ENCODE measurements at regions not wholly inside any gene's neighbourhood (a gene's known extent, or its start where the extent isn't known, plus 50 kb on each side); places are given as distances from the start of the nearest gene placed in this dataset.
A peak's percentile ranks its signal among the peaks of the same experiment; 100 is the strongest.

DNA sequence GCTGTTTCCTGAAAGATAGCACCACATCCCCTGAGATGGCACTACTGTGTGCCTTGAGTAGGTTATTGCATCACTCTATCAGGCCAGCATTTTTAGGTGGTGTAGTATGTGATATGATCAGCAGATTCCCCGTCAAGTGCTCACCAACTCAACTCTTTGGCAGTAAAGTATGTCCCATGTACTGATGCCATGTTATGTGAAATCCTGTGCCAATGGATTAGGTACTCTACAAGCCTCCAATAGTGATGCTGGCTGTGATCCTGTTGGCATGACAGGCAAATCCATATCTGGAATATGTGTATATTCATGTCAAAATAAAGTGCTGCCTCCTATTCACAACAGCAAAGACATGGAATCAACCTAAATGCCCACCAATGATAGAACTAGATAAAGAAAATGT, 137.2 kb upstream of the CAMK1G start:
- H4K20me1 ChIP-seq (ENCODE audit: insufficient read depth) = no peaks in the 10 kb centered on the region
- no peaks in the 10 kb centered on the region for H3F3A ChIP-seq (ENCODE audit: insufficient read depth, low read length, poor library complexity, severe bottlenecking)
- H3K4me3 ChIP-seq (ENCODE audit: low read length) = no peak overlapping the region
- no peak overlapping the region for H3K27ac ChIP-seq (ENCODE audit: low read length)
- no peak for TF ChIP-seq TAF1 (IDR thresholded peaks at IDR 0.05; ENCODE audit: low read depth)
- TF ChIP-seq SMC3 (conservative IDR thresholded peaks at IDR 0.05; ENCODE audit: poor library complexity) = no peak
- no peak for TF ChIP-seq POLR2AphosphoS5 (IDR thresholded peaks at IDR 0.05)
- TF ChIP-seq, protein P1, sequence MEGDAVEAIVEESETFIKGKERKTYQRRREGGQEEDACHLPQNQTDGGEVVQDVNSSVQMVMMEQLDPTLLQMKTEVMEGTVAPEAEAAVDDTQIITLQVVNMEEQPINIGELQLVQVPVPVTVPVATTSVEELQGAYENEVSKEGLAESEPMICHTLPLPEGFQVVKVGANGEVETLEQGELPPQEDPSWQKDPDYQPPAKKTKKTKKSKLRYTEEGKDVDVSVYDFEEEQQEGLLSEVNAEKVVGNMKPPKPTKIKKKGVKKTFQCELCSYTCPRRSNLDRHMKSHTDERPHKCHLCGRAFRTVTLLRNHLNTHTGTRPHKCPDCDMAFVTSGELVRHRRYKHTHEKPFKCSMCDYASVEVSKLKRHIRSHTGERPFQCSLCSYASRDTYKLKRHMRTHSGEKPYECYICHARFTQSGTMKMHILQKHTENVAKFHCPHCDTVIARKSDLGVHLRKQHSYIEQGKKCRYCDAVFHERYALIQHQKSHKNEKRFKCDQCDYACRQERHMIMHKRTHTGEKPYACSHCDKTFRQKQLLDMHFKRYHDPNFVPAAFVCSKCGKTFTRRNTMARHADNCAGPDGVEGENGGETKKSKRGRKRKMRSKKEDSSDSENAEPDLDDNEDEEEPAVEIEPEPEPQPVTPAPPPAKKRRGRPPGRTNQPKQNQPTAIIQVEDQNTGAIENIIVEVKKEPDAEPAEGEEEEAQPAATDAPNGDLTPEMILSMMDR (IDR thresholded peaks at IDR 0.05; ENCODE audit: poor library complexity, severe bottlenecking) = no peak
- no peak for TF ChIP-seq RAD21 (conservative IDR thresholded peaks at IDR 0.05)
- TF ChIP-seq, protein P2, sequence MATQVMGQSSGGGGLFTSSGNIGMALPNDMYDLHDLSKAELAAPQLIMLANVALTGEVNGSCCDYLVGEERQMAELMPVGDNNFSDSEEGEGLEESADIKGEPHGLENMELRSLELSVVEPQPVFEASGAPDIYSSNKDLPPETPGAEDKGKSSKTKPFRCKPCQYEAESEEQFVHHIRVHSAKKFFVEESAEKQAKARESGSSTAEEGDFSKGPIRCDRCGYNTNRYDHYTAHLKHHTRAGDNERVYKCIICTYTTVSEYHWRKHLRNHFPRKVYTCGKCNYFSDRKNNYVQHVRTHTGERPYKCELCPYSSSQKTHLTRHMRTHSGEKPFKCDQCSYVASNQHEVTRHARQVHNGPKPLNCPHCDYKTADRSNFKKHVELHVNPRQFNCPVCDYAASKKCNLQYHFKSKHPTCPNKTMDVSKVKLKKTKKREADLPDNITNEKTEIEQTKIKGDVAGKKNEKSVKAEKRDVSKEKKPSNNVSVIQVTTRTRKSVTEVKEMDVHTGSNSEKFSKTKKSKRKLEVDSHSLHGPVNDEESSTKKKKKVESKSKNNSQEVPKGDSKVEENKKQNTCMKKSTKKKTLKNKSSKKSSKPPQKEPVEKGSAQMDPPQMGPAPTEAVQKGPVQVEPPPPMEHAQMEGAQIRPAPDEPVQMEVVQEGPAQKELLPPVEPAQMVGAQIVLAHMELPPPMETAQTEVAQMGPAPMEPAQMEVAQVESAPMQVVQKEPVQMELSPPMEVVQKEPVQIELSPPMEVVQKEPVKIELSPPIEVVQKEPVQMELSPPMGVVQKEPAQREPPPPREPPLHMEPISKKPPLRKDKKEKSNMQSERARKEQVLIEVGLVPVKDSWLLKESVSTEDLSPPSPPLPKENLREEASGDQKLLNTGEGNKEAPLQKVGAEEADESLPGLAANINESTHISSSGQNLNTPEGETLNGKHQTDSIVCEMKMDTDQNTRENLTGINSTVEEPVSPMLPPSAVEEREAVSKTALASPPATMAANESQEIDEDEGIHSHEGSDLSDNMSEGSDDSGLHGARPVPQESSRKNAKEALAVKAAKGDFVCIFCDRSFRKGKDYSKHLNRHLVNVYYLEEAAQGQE (IDR thresholded peaks at IDR 0.05; ENCODE audit: borderline replicate concordance) = no peak
- H3K9me2 ChIP-seq (ENCODE audit: insufficient read depth, low read length) = no peaks in the 10 kb centered on the region
- no peak overlapping the region for H3K9ac ChIP-seq (ENCODE audit: low read length)
- H3K27me3 ChIP-seq (ENCODE audit: insufficient read depth, low read depth, low read length) = no peaks in the 10 kb centered on the region
- no peak overlapping the region for H2AFZ ChIP-seq (ENCODE audit: low read depth, low read length)
- no peak overlapping the region for H3K4me2 ChIP-seq (ENCODE audit: low read length)
- no peaks in the 10 kb centered on the region for H3K9me3 ChIP-seq (ENCODE audit: low read length)
- H3K79me2 ChIP-seq (replicated peaks; ENCODE audit: insufficient read depth, low read length) = no peaks in the 10 kb centered on the region
- H3K36me3 ChIP-seq (ENCODE audit: insufficient read depth, low read length) = no peaks in the 10 kb centered on the region

- Histone ChIP-seq H3K4me3 (ENCODE audit: low read length) (peak overlapping the region; percentile 12), H3K9me2 (ENCODE audit: insufficient read depth, low read length) (no peaks in the 10 kb centered on the region), H3K27me3 (ENCODE audit: insufficient read depth, low read depth, low read length) (no peaks in the 10 kb centered on the region), H3K79me2 (replicated peaks; ENCODE audit: insufficient read depth, low read length) (no peaks in the 10 kb centered on the region), H3K4me2 (ENCODE audit: low read length) (no peak overlapping the region), H2AFZ (ENCODE audit: low read depth, low read length) (no peak overlapping the region), H3K9ac (ENCODE audit: low read length) (no peak overlapping the region), H4K20me1 (ENCODE audit: insufficient read depth) (no peaks in the 10 kb centered on the region), H3K27ac (ENCODE audit: low read length) (peak overlapping the region; percentile 76), H3K36me3 (ENCODE audit: insufficient read depth, low read length) (no peaks in the 10 kb centered on the region), H3F3A (ENCODE audit: insufficient read depth, low read length, poor library complexity, severe bottlenecking) (peaks cover 3% of the 10 kb centered on the region), H3K9me3 (ENCODE audit: low read length) (no peaks in the 10 kb centered on the region)
- TF ChIP-seq RAD21 (conservative IDR thresholded peaks at IDR 0.05) (no peak), SMC3 (conservative IDR thresholded peaks at IDR 0.05; ENCODE audit: poor library complexity) (no peak), EP300 (conservative IDR thresholded peaks at IDR 0.05; ENCODE audit: poor library complexity, severe bottlenecking) (no peak)
- TF ChIP-seq, protein P1 (IDR thresholded peaks at IDR 0.05; ENCODE audit: poor library complexity, severe bottlenecking) = no peak
- TF ChIP-seq, protein P2 (IDR thresholded peaks at IDR 0.05; ENCODE audit: borderline replicate concordance) = no peak
Measured at GRCh38 chr1:209454340-209454994, 129.0 kb upstream of the CAMK1G start.
